Esophagus squamous epithelium (tissue), 5 donors: ENCODE measurements at regions not wholly inside any gene's neighbourhood (a gene's known extent, or its start where the extent isn't known, plus 50 kb on each side); places are given as distances from the start of the nearest gene placed in this dataset.

Source experiments
- DNase-seq: peaks from one replicate; lab custom pipeline; 2025; lab: John Stamatoyannopoulos, UW
- H3K27ac ChIP-seq, 4 donors: fragments of 200-600 bp; sonication (generic); one replicate each; pipeline ENCODE4 v1.5.1; 2016 to 2019; ENCODE audit warnings: mild to moderate bottlenecking in 1 of 4
- H3K27me3 ChIP-seq, 4 donors: fragments of 200-600 bp; sonication (generic); 1 replicate in 3 of 4; 2 replicates in 1 of 4; pipeline versions ENCODE4 v1.5.1 to v1.6.0; 2017 to 2021; ENCODE audit warnings: antibody characterized with exemption in 1 of 4
- H3K36me3 ChIP-seq, 3 donors: fragments of 200-600 bp; sonication (generic); one replicate each; pipeline ENCODE4 v1.5.1; 2016 to 2019
- H3K4me1 ChIP-seq, 3 donors: fragments of 200-600 bp; sonication (generic); one replicate each; pipeline ENCODE4 v1.5.1; 2017 to 2019
- H3K4me3 ChIP-seq, 4 donors: fragments of 200-600 bp; sonication (generic); 1 replicate in 3 of 4; 2 replicates in 1 of 4; pipeline ENCODE4 v1.5.1; 2016 to 2019; ENCODE audit warnings: mild to moderate bottlenecking in 2 of 4, moderate library complexity in 1 of 4
- H3K9me3 ChIP-seq, 3 donors: fragments of 200-600 bp; sonication (generic); one replicate each; pipeline ENCODE4 v1.5.1; 2016 to 2019
- CTCF ChIP-seq, 6 experiments: fragments of 450-650 bp in 4 of 6; fragments of 200-600 bp in 2 of 6; sonication (generic) in 2 of 6; IDR thresholded peaks; one replicate each; pipeline ENCODE4 v1.5.1; 2016 to 2019; ENCODE audit warnings: antibody characterized with exemption in 6 of 6, mild to moderate bottlenecking in 4 of 6, moderate library complexity in 4 of 6
- POLR2A ChIP-seq, 4 donors: fragments of 450-650 bp; IDR thresholded peaks; one replicate each; pipeline ENCODE4 v1.6.1; 2017; ENCODE audit warnings: antibody characterized with exemption in 4 of 4, mild to moderate bottlenecking in 4 of 4, moderate library complexity in 3 of 4
- WGBS, 2 donors: methylation state at CpG; one replicate each; pipeline ENCODE4 v1.1.5; 2018; 5-methylcytosine and 5-hydroxymethylcytosine counted together
- intact Hi-C: fragments of 100-400 bp; cut with DNase I; formaldehyde crosslinking; loops from one replicate; pipeline ENCODE4 v1.15.0; 2022
- donor health status: DM: yes; HTN: yes; CAD: no.

- H3K27me3 ChIP-seq: no peaks in the 10 kb centered on the region
- no peak for TF ChIP-seq CTCF (IDR thresholded peaks at IDR 0.05)
- TF ChIP-seq POLR2A (IDR thresholded peaks at IDR 0.05): no peak
- no peak overlapping the region for H3K4me3 ChIP-seq
- H3K36me3 ChIP-seq: no peaks in the 10 kb centered on the region
- intact Hi-C loops: no loop called here
- no peak overlapping the region for H3K27ac ChIP-seq
- no peak for DNase-seq
- 59 to 77% methylated on average over 3 of the region's 3 CpGs for WGBS, 2 donors
- H3K9me3 ChIP-seq: peaks cover 0 to 3% (median 0%) of the 10 kb centered on the region in 3 donors
- peaks cover 0 to 4% (median 0%) of the 10 kb centered on the region in 3 donors for H3K4me1 ChIP-seq
Observed at GRCh38 chr6:165872311-165872710, 209.3 kb upstream of the PDE10A start.

GRCh38 chr6:165871571-165871970 is 208.5 kb upstream of the PDE10A start:
- DNase-seq: no peak
- no peaks in the 10 kb centered on the region for H3K4me1 ChIP-seq
- no peak overlapping the region for H3K4me3 ChIP-seq
- TF ChIP-seq POLR2A (IDR thresholded peaks at IDR 0.05) (no peak), CTCF (IDR thresholded peaks at IDR 0.05) (no peak)
- peaks cover 0 to 3% (median 0%) of the 10 kb centered on the region in 3 donors for H3K9me3 ChIP-seq
- no peaks in the 10 kb centered on the region for H3K27me3 ChIP-seq
- no peaks in the 10 kb centered on the region for H3K36me3 ChIP-seq
- intact Hi-C loops: no loop called here
- H3K27ac ChIP-seq: no peak overlapping the region
- 77 to 81% methylated on average over 3 of the region's 3 CpGs for WGBS, 2 donors

- Histone ChIP-seq H3K4me1 (no peaks in the 10 kb centered on the region), H3K4me3 (no peak overlapping the region), H3K27ac (no peak overlapping the region), H3K9me3 (peaks cover 0 to 3% (median 0%) of the 10 kb centered on the region in 3 donors), H3K27me3 (no peaks in the 10 kb centered on the region), H3K36me3 (no peaks in the 10 kb centered on the region)
- DNase-seq: no peak
- 87 to 89% methylated on average over 3 of the region's 3 CpGs for WGBS, 2 donors
- TF ChIP-seq POLR2A (IDR thresholded peaks at IDR 0.05) (no peak), CTCF (IDR thresholded peaks at IDR 0.05) (no peak)
- intact Hi-C loops: no loop called here
Observed at GRCh38 chr6:165869526-165869925, 206.5 kb upstream of the PDE10A start.

GRCh38 chr6:165864925-165865324 is 201.9 kb upstream of the PDE10A start:
- 63 to 82% methylated on average over 1 of the region's 1 CpG for WGBS, 2 donors
- Histone ChIP-seq H3K27me3 (peaks cover 0 to 10% (median 0%) of the 10 kb centered on the region in 4 donors), H3K9me3 (peaks cover 0 to 3% (median 0%) of the 10 kb centered on the region in 3 donors), H3K4me1 (no peaks in the 10 kb centered on the region), H3K36me3 (no peaks in the 10 kb centered on the region), H3K27ac (no peak overlapping the region), H3K4me3 (no peak overlapping the region)
- DNase-seq: no peak
- TF ChIP-seq POLR2A (IDR thresholded peaks at IDR 0.05) (no peak), CTCF (IDR thresholded peaks at IDR 0.05) (no peak)
- intact Hi-C loops: no loop called here

GRCh38 chr6:165864218-165864617 is 201.2 kb upstream of the PDE10A start:
- no peaks in the 10 kb centered on the region for H3K4me1 ChIP-seq
- no peaks in the 10 kb centered on the region for H3K36me3 ChIP-seq
- no peak overlapping the region for H3K4me3 ChIP-seq
- intact Hi-C loops: no loop called here
- peaks cover 0 to under 1% (median 0%) of the 10 kb centered on the region in 3 donors for H3K9me3 ChIP-seq
- peaks cover 0 to 10% (median 0%) of the 10 kb centered on the region in 4 donors for H3K27me3 ChIP-seq
- no peak overlapping the region for H3K27ac ChIP-seq
- TF ChIP-seq CTCF (IDR thresholded peaks at IDR 0.05) (no peak), POLR2A (IDR thresholded peaks at IDR 0.05) (no peak)
- no peak for DNase-seq
